Neuronal stem cell (in vitro differentiated cells): ENCODE measurements at regions not wholly inside any gene's neighbourhood (a gene's known extent, or its start where the extent isn't known, plus 50 kb on each side); places are given as distances from the start of the nearest gene placed in this dataset.

ENCODE experiments used
- DNase-seq: peaks from one replicate; pipeline ENCODE4 v3.0.0-alpha.2; 2013; ENCODE audit warnings: low spot score
- H2AFZ ChIP-seq: one replicate; pipeline ENCODE4 v1.6.1; 2013; ENCODE audit warnings: mild to moderate bottlenecking, low read length, inconsistent platforms
- H2AK5ac ChIP-seq: 2 replicates; pipeline ENCODE4 v1.6.1; 2013; ENCODE audit warnings: low read depth, mild to moderate bottlenecking, inconsistent platforms, low read length, moderate library complexity, mixed read lengths
- H2BK120ac ChIP-seq: 2 replicates; pipeline ENCODE4 v1.6.1; 2013; ENCODE audit warnings: low read depth, mild to moderate bottlenecking, inconsistent platforms, low read length, moderate library complexity, mixed read lengths
- H2BK12ac ChIP-seq: one replicate; pipeline ENCODE4 v1.6.1; 2013; ENCODE audit warnings: low read length, inconsistent platforms
- H2BK15ac ChIP-seq: 2 replicates; pipeline ENCODE4 v1.6.1; 2013; ENCODE audit warnings: mild to moderate bottlenecking, low read length, inconsistent platforms, mixed read lengths
- H2BK5ac ChIP-seq: one replicate; pipeline ENCODE4 v1.6.1; 2013; ENCODE audit warnings: inconsistent platforms, mild to moderate bottlenecking, low read length, moderate library complexity
- H3K14ac ChIP-seq: one replicate; pipeline ENCODE4 v1.6.1; 2013; ENCODE audit warnings: low read length, inconsistent platforms
- H3K18ac ChIP-seq: 2 replicates; pipeline ENCODE4 v1.6.1; 2013; ENCODE audit warnings: low read length, inconsistent platforms
- H3K23ac ChIP-seq: 2 replicates; pipeline ENCODE4 v1.6.1; 2013; ENCODE audit warnings: low read depth, mild to moderate bottlenecking, mixed read lengths, low read length, inconsistent platforms; ENCODE audit not compliant: poor library complexity
- H3K27ac ChIP-seq: replicated peaks from 3 replicates; pipeline ENCODE4 v1.5.1; 2013; ENCODE audit warnings: low read length, inconsistent platforms
- H3K27me3 ChIP-seq, 3 experiments: 2 replicates each; pipeline ENCODE4 v1.6.1; 2013; ENCODE audit warnings: low read length in 3 of 3, mild to moderate bottlenecking in 2 of 3, inconsistent platforms in 1 of 3, low read depth in 1 of 3, mixed read lengths in 1 of 3, moderate library complexity in 1 of 3; ENCODE audit not compliant: control insufficient read depth in 3 of 3, insufficient read depth in 3 of 3
- H3K36me3 ChIP-seq, 2 donors: replicated peaks in 1 of 2; 2 replicates each; pipeline ENCODE4 v1.6.1; 2013; ENCODE audit warnings: low read length in 2 of 2; ENCODE audit not compliant: control insufficient read depth in 2 of 2, insufficient read depth in 2 of 2
- H3K4ac ChIP-seq: 2 replicates; pipeline ENCODE4 v1.6.1; 2013; ENCODE audit warnings: inconsistent platforms, mild to moderate bottlenecking, low read length, moderate library complexity
- H3K4me1 ChIP-seq, 2 donors: 1 replicate in 1 of 2; 2 replicates in 1 of 2; pipeline ENCODE4 v1.6.1; 2013; ENCODE audit warnings: low read length in 2 of 2, low read depth in 1 of 2; ENCODE audit not compliant: control insufficient read depth in 2 of 2, insufficient read depth in 1 of 2
- H3K4me2 ChIP-seq: one replicate; pipeline ENCODE4 v1.6.1; 2013; ENCODE audit warnings: mild to moderate bottlenecking, low read length, inconsistent platforms; ENCODE audit not compliant: insufficient read depth, poor library complexity, severe bottlenecking
- H3K4me3 ChIP-seq, 2 donors: 2 replicates each; pipeline ENCODE4 v1.5.1; 2013; ENCODE audit warnings: low read length in 2 of 2, mild to moderate bottlenecking in 2 of 2, inconsistent platforms in 1 of 2, moderate library complexity in 1 of 2
- H3K79me1 ChIP-seq: one replicate; pipeline ENCODE4 v1.6.1; 2013; ENCODE audit warnings: low read depth, mild to moderate bottlenecking, inconsistent platforms, low read length, moderate library complexity
- H3K9ac ChIP-seq: one replicate; pipeline ENCODE4 v1.6.1; 2013; ENCODE audit warnings: mild to moderate bottlenecking, low read depth, low read length, inconsistent platforms; ENCODE audit not compliant: poor library complexity
- H3K9me3 ChIP-seq, 2 donors: replicated peaks in 1 of 2; 2 replicates each; pipeline versions ENCODE3 to v1.6.1; 2013; ENCODE audit warnings: low read length in 2 of 2, mild to moderate bottlenecking in 2 of 2, inconsistent platforms in 1 of 2, low read depth in 1 of 2, mixed read lengths in 1 of 2, moderate library complexity in 1 of 2; ENCODE audit not compliant: control insufficient read depth in 2 of 2, insufficient read depth in 1 of 2
- H4K8ac ChIP-seq: one replicate; pipeline ENCODE4 v1.6.1; 2013; ENCODE audit warnings: low read depth, mild to moderate bottlenecking, inconsistent platforms, low read length, moderate library complexity
- H4K91ac ChIP-seq: one replicate; pipeline ENCODE4 v1.6.1; 2013; ENCODE audit warnings: low read length, low read depth, mild to moderate bottlenecking, inconsistent platforms; ENCODE audit not compliant: poor library complexity
- WGBS, 2 donors: extraction: QIAGEN DNeasy Blood & Tissue Kit; methylation state at CpG; one replicate each; pipeline ENCODE4 v1.1.7; 2013; ENCODE audit warnings: missing lambda C conversion rate in 2 of 2, mixed read lengths in 1 of 2; ENCODE audit not compliant: insufficient read length in 2 of 2, insufficient replicate concordance in 1 of 2; ENCODE audit errors: extremely low coverage in 2 of 2; 5-methylcytosine and 5-hydroxymethylcytosine counted together

DNA sequence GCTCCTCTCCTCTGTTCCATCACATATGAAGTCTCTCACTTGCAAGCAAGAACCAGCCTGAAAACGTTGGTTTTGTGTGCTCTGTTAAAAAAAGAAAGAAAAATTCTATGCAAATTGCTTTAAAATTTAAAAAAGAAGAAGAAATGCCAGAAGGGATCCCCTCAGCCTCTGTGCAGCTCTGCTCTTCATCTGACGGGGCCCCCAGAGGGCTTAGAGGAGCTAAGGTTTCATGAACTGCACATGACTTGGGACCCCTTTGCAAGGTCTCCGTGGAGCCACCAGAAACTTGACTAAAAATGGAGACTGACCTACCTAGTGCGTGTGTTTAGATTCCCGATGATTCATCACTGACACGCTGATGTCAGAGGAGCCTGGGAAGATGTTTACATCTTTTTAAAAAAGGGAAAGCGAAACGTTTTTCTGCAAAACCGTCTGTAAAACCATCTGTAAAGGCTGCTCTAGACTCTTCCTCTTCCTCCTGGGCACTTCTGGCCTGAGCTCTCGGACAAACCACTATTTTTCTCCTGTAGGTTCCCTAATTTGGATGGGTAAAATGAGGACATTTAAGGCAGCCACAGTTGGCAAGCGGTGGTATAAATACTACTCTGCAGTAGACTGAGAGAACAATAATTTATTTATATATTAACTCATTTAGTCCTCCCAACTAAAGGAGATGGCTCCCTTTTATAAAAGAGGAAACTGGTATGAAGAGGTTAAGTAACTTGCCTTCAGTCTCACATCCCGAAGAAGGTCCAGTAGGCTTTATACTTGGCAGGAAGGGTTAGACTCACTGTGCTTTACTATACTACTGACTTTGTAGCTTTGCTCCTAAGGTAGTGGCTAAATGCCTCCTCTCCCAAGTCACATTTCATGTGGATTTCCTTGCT lies 67.2 kb upstream of the POLG start:
- Histone ChIP-seq H3K9me3 (peaks cover 0 to 2% of the 10 kb centered on the region in 2 donors), H2AFZ (no peak overlapping the region), H2AK5ac (no peak overlapping the region), H3K9ac (no peak overlapping the region), H2BK5ac (no peak overlapping the region), H2BK15ac (no peak overlapping the region), H3K27me3 (peaks cover 57 to 98% (median 98%) of the 10 kb centered on the region in 3 experiments), H3K18ac (no peak overlapping the region), H2BK120ac (no peak overlapping the region), H2BK12ac (no peak overlapping the region), H4K91ac (no peak overlapping the region), H3K27ac (no peak overlapping the region), H4K8ac (no peak overlapping the region), H3K4me1 (peaks cover 2 to 4% of the 10 kb centered on the region in 2 donors), H3K4ac (no peak overlapping the region), H3K36me3 (no peaks in the 10 kb centered on the region), H3K23ac (no peak overlapping the region), H3K14ac (no peak overlapping the region), H3K4me2 (no peak overlapping the region), H3K79me1 (no peaks in the 10 kb centered on the region), H3K4me3 (no peak overlapping the region)
- no peak for DNase-seq
- no CpG with 5 or more reads among the region's 12 CpGs for WGBS, 2 donors

- Histone ChIP-seq H2BK5ac (no peak overlapping the region), H4K91ac (no peak overlapping the region), H3K4me1 (peaks cover 3 to 5% of the 10 kb centered on the region in 2 donors), H3K27me3 (peaks cover 56 to 98% (median 98%) of the 10 kb centered on the region in 3 experiments), H4K8ac (no peak overlapping the region), H3K79me1 (no peaks in the 10 kb centered on the region), H3K4ac (no peak overlapping the region), H3K14ac (no peak overlapping the region), H2BK120ac (no peak overlapping the region), H3K27ac (no peak overlapping the region), H3K9ac (no peak overlapping the region), H3K9me3 (peaks cover 0 to 2% of the 10 kb centered on the region in 2 donors), H3K36me3 (no peaks in the 10 kb centered on the region), H2AFZ (no peak overlapping the region), H2BK12ac (no peak overlapping the region), H3K4me3 (no peak overlapping the region), H3K23ac (no peak overlapping the region), H3K18ac (no peak overlapping the region), H2BK15ac (no peak overlapping the region), H2AK5ac (no peak overlapping the region), H3K4me2 (no peak overlapping the region)
- DNase-seq, result no peak
- no CpG with 5 or more reads among the region's 7 CpGs for WGBS, 2 donors
Measured at GRCh38 chr15:89400782-89401545, 66.3 kb upstream of the POLG start.

DNA sequence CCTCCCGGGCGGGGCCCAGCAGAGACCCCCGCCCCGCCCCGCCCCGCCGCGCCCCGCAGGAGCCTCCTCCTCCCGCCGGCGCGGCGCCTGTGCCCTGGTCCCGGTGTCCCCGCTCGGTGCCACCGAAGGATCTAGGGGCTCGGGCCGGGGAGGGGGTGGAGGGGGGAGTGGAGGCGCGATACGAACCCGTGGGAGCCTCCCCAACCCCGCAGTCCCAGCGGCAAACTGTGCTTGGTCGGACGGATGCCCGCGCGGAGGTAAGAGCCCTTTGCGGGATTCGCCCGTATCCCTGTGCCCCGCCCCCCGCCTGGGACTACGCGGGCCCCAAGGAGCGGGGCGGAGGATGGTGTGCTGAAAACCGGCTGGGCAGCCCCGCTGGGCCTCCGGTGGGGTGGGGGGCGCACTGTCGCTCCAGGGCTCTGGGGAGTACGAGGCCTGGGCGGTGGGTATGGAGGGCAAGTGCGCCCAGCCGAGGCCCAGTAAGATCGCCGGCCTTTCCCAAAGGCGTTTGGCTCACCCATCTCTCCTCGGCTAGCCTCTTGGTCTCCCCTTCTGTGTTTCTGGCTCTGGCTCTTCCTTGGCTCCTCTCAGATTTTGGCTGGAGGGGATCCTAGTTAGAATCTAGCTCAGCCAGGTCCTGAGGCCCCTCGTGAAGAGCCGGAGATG lies 65.6 kb upstream of the POLG start:
- Histone ChIP-seq H4K91ac (no peak overlapping the region), H3K27ac (no peak overlapping the region), H2BK5ac (no peak overlapping the region), H3K27me3 (peaks cover 50 to 98% (median 93%) of the 10 kb centered on the region in 3 experiments), H3K79me1 (no peaks in the 10 kb centered on the region), H2AFZ (no peak overlapping the region), H3K4ac (no peak overlapping the region), H3K36me3 (no peaks in the 10 kb centered on the region), H3K18ac (no peak overlapping the region), H3K23ac (no peak overlapping the region), H2BK12ac (no peak overlapping the region), H3K4me1 (peaks cover 5 to 9% of the 10 kb centered on the region in 2 donors), H3K4me2 (no peak overlapping the region), H4K8ac (no peak overlapping the region), H3K4me3 (no peak overlapping the region), H2BK120ac (no peak overlapping the region), H3K9me3 (peaks cover 0 to 2% of the 10 kb centered on the region in 2 donors), H3K9ac (no peak overlapping the region), H2BK15ac (no peak overlapping the region), H3K14ac (no peak overlapping the region), H2AK5ac (no peak overlapping the region)
- no CpG with 5 or more reads among the region's 55 CpGs for WGBS, 2 donors
- DNase-seq, result no peak
